H1 (cell line): ENCODE measurements at regions not wholly inside any gene's neighbourhood (a gene's known extent, or its start where the extent isn't known, plus 50 kb on each side); places are given as distances from the start of the nearest gene placed in this dataset.

Experiments
- CTCF ChIA-PET: fragments of 300-600 bp; sonication (Branson Sonifier 250); formaldehyde crosslinking; loops from one replicate; lab custom pipeline; 2021; ENCODE audit not compliant: partially characterized antibody; lab: Charles Lee
- POLR2A ChIA-PET: fragments of 300-600 bp; sonication (Branson Sonifier 250); formaldehyde crosslinking; loops from one replicate; lab custom pipeline; 2021; ENCODE audit warnings: inconsistent platforms; ENCODE audit not compliant: partially characterized antibody; lab: Charles Lee
- DNase-seq, 2 experiments: peaks; one replicate each; pipeline versions ENCODE4 v3.0.0 to v3.0.0-alpha.2; 2010 to 2022; ENCODE audit warnings: low spot score in 2 of 2, low read depth in 1 of 2, mixed read lengths in 1 of 2
- FAIRE-seq: peaks from 2 replicates; lab custom pipeline; 2011; peaks lifted over from hg19 to GRCh38; lab: Jason Lieb, UNC
- H2AFZ ChIP-seq: 2 replicates; pipeline ENCODE4 v1.8.1; 2012; ENCODE audit warnings: low read length, inconsistent platforms
- H2AK5ac ChIP-seq: 2 replicates; pipeline ENCODE4 v1.6.1; 2013; ENCODE audit warnings: low read depth, low read length
- H2BK120ac ChIP-seq: replicated peaks from 2 replicates; pipeline ENCODE3; 2013; ENCODE audit warnings: low read depth, low read length, inconsistent platforms
- H2BK12ac ChIP-seq: 2 replicates; pipeline ENCODE4 v1.6.1; 2013; ENCODE audit warnings: low read depth, low read length
- H2BK15ac ChIP-seq: 2 replicates; pipeline ENCODE4 v1.6.1; 2013; ENCODE audit warnings: low read length
- H2BK20ac ChIP-seq: 2 replicates; pipeline ENCODE4 v1.6.1; 2013; ENCODE audit warnings: low read length
- H2BK5ac ChIP-seq: 2 replicates; pipeline ENCODE4 v1.6.1; 2013; ENCODE audit warnings: low read depth, low read length
- H3K14ac ChIP-seq: 2 replicates; pipeline ENCODE4 v1.6.1; 2013; ENCODE audit warnings: inconsistent platforms; ENCODE audit not compliant: insufficient read length
- H3K18ac ChIP-seq: 2 replicates; pipeline ENCODE4 v1.6.1; 2013; ENCODE audit warnings: low read length; ENCODE audit errors: extremely low read depth
- H3K23ac ChIP-seq: 2 replicates; pipeline ENCODE4 v1.6.1; 2013; ENCODE audit warnings: inconsistent platforms; ENCODE audit not compliant: insufficient read length
- H3K23me2 ChIP-seq: 2 replicates; pipeline ENCODE4 v1.6.1; 2013; ENCODE audit warnings: low read depth, low read length
- H3K27ac ChIP-seq: 2 replicates; pipeline ENCODE4 v1.6.1; 2011; ENCODE audit warnings: low read depth, low read length, inconsistent platforms
- H3K27me3 ChIP-seq, 4 experiments: replicated peaks in 1 of 4; 1 replicate in 1 of 4; 2 replicates in 3 of 4; pipeline versions ENCODE4 v1.6.1 to v1.8.1; 2011 to 2013; ENCODE audit warnings: low read length in 3 of 4, mild to moderate bottlenecking in 3 of 4, inconsistent platforms in 2 of 4, mixed read lengths in 2 of 4, moderate library complexity in 1 of 4; ENCODE audit not compliant: control insufficient read depth in 3 of 4, insufficient read depth in 3 of 4; ENCODE audit errors: extremely low read depth in 1 of 4
- H3K36me3 ChIP-seq, 4 experiments: 2 replicates each; pipeline versions ENCODE4 v1.6.1 to v1.8.1; 2011 to 2013; ENCODE audit warnings: mild to moderate bottlenecking in 4 of 4, low read length in 3 of 4, moderate library complexity in 2 of 4, control low read depth in 1 of 4, inconsistent platforms in 1 of 4; ENCODE audit not compliant: insufficient read depth in 4 of 4, control insufficient read depth in 2 of 4
- H3K4ac ChIP-seq: replicated peaks from 2 replicates; pipeline ENCODE3; 2013; ENCODE audit warnings: low read length, low read depth, mixed read lengths, inconsistent platforms; ENCODE audit not compliant: insufficient read length
- H3K4me1 ChIP-seq, 4 experiments: replicated peaks in 1 of 4; 1 replicate in 1 of 4; 2 replicates in 3 of 4; pipeline versions ENCODE4 v1.6.1 to v1.8.1; 2011 to 2013; ENCODE audit warnings: low read length in 3 of 4, inconsistent platforms in 2 of 4, mixed read lengths in 1 of 4; ENCODE audit not compliant: insufficient read depth in 4 of 4, control insufficient read depth in 3 of 4
- H3K4me2 ChIP-seq, 2 experiments: 2 replicates each; pipeline versions ENCODE4 v1.6.1 to v1.8.1; 2011 to 2013; ENCODE audit warnings: low read depth in 2 of 2, low read length in 2 of 2, control low read depth in 1 of 2, inconsistent platforms in 1 of 2, mild to moderate bottlenecking in 1 of 2; ENCODE audit not compliant: insufficient read depth in 1 of 2
- H3K4me3 ChIP-seq, 4 experiments: fragments of 200-600, 300-600 bp in 1 of 4; sonication (generic), shearing (Covaris generic), sonication (Bioruptor Twin) in 1 of 4; 2 replicates each; pipeline versions ENCODE4 v1.5.1 to v1.8.1; 2011 to 2016; ENCODE audit warnings: low read length in 4 of 4, low read depth in 3 of 4, control low read depth in 2 of 4, inconsistent platforms in 2 of 4, mild to moderate bottlenecking in 2 of 4, mixed read lengths in 1 of 4, moderate library complexity in 1 of 4; ENCODE audit not compliant: insufficient read depth in 2 of 4; ENCODE audit errors: extremely low read depth in 1 of 4
- H3K56ac ChIP-seq: replicated peaks from 2 replicates; pipeline ENCODE3; 2013; ENCODE audit warnings: low read depth, mild to moderate bottlenecking, mixed read lengths, low read length, inconsistent platforms; ENCODE audit not compliant: insufficient read length
- H3K79me1 ChIP-seq: 2 replicates; pipeline ENCODE4 v1.6.1; 2013; ENCODE audit warnings: low read depth, low read length, control low read depth
- H3K79me2 ChIP-seq, 2 experiments: 2 replicates each; pipeline versions ENCODE4 v1.6.1 to v1.8.1; 2012 to 2013; ENCODE audit warnings: low read length in 2 of 2, mild to moderate bottlenecking in 2 of 2, inconsistent platforms in 1 of 2; ENCODE audit not compliant: insufficient read depth in 2 of 2, control insufficient read depth in 1 of 2
- H3K9ac ChIP-seq, 4 experiments: replicated peaks in 1 of 4; 1 replicate in 1 of 4; 2 replicates in 3 of 4; pipeline versions ENCODE4 v1.6.1 to v1.8.1; 2011 to 2013; ENCODE audit warnings: low read depth in 3 of 4, low read length in 3 of 4, control low read depth in 2 of 4, mild to moderate bottlenecking in 2 of 4, moderate library complexity in 2 of 4, inconsistent platforms in 1 of 4; ENCODE audit errors: extremely low read depth in 1 of 4
- H3K9me3 ChIP-seq, 2 experiments: 2 replicates each; pipeline versions ENCODE4 v1.6.1 to v1.8.1; 2012 to 2013; ENCODE audit warnings: mild to moderate bottlenecking in 2 of 2, moderate library complexity in 2 of 2, control low read depth in 1 of 2, inconsistent platforms in 1 of 2, low read depth in 1 of 2, low read length in 1 of 2, mixed read lengths in 1 of 2; ENCODE audit not compliant: insufficient read depth in 2 of 2
- H4K20me1 ChIP-seq, 2 experiments: replicated peaks in 1 of 2; 2 replicates each; pipeline versions ENCODE3 to v1.8.1; 2011 to 2013; ENCODE audit warnings: inconsistent platforms in 2 of 2, low read length in 2 of 2, mild to moderate bottlenecking in 1 of 2; ENCODE audit not compliant: insufficient read depth in 2 of 2, control insufficient read depth in 1 of 2
- H4K5ac ChIP-seq: 2 replicates; pipeline ENCODE4 v1.6.1; 2013; ENCODE audit warnings: low read length, low read depth, mixed read lengths, inconsistent platforms; ENCODE audit not compliant: insufficient read length
- H4K8ac ChIP-seq: 2 replicates; pipeline ENCODE4 v1.8.0; 2013; ENCODE audit warnings: mild to moderate bottlenecking, moderate library complexity, low read length, inconsistent platforms; ENCODE audit not compliant: insufficient read depth; ENCODE audit errors: extremely low read depth
- H4K91ac ChIP-seq: replicated peaks from 2 replicates; pipeline ENCODE3; 2013; ENCODE audit warnings: low read length, mixed read lengths, inconsistent platforms; ENCODE audit not compliant: insufficient read length
- SIX5 ChIP-seq: IDR thresholded peaks from 2 replicates; pipeline ENCODE4 v1.6.1; 2011; ENCODE audit warnings: mild to moderate bottlenecking, low read depth, low read length

GRCh38 chr3:147620906-147621305 is 211.7 kb downstream of the ZIC1 start:
- Histone ChIP-seq H3K4me2 (no peak overlapping the region), H4K91ac (no peak overlapping the region), H2BK20ac (no peak overlapping the region), H3K4me3 (no peak overlapping the region), H3K79me2 (no peaks in the 10 kb centered on the region), H3K4ac (no peak overlapping the region), H2AK5ac (no peak overlapping the region), H3K56ac (no peak overlapping the region), H3K14ac (no peak overlapping the region), H3K79me1 (no peaks in the 10 kb centered on the region), H2BK15ac (no peak overlapping the region), H3K23ac (no peak overlapping the region), H3K9ac (no peak overlapping the region), H3K4me1 (no peaks in the 10 kb centered on the region), H4K20me1 (no peaks in the 10 kb centered on the region)
- POLR2A ChIA-PET: no interaction called here
- no peak for DNase-seq
- no peak for FAIRE-seq
- no peak for TF ChIP-seq SIX5
- TF ChIP-seq, all 59 proteins: peak for 0
- H3K23me2 ChIP-seq: 0 out of 2 replicates have a peak, but pooled peaks cover 2% of the 10 kb centered on the region
- no peak overlapping the region for H3K27ac ChIP-seq
- H3K36me3 ChIP-seq: no peaks in the 10 kb centered on the region
- CTCF ChIA-PET: interaction anchor here (0.6 kb wide), 1 partner anchor 663 kb away, joined by 3 read pairs; no protein-coding TSS in a partner anchor
- no peak overlapping the region for H2BK12ac ChIP-seq
- H2AFZ ChIP-seq: no peak overlapping the region
- no peaks in the 10 kb centered on the region for H3K9me3 ChIP-seq
- H4K5ac ChIP-seq: no peak overlapping the region
- H2BK5ac ChIP-seq: no peak overlapping the region
- H4K8ac ChIP-seq: no peak overlapping the region
- no peak overlapping the region for H2BK120ac ChIP-seq
- no peaks in the 10 kb centered on the region for H3K27me3 ChIP-seq
- no peak overlapping the region for H3K18ac ChIP-seq
